Peyer's patch (tissue), 4 donors: ENCODE measurements at regions not wholly inside any gene's neighbourhood (a gene's known extent, or its start where the extent isn't known, plus 50 kb on each side); places are given as distances from the start of the nearest gene placed in this dataset.

Experiments
- CTCF ChIP-seq, 6 experiments: fragments of 450-650 bp in 4 of 6; fragments of 200-600 bp in 2 of 6; sonication (generic) in 1 of 6; IDR thresholded peaks; one replicate each; pipeline ENCODE4 v1.5.1; 2017 to 2019; ENCODE audit warnings: antibody characterized with exemption in 6 of 6, mild to moderate bottlenecking in 3 of 6, moderate library complexity in 1 of 6
- POLR2A ChIP-seq, 2 donors: fragments of 450-650 bp; IDR thresholded peaks; one replicate each; pipeline ENCODE4 v1.5.1; 2017; ENCODE audit warnings: antibody characterized with exemption in 2 of 2, mild to moderate bottlenecking in 2 of 2, moderate library complexity in 2 of 2

GRCh38 chr1:58898739-58899586 lies 115.1 kb upstream of the JUN start:
- TF ChIP-seq CTCF (IDR thresholded peaks at IDR 0.05) (no peak), POLR2A (IDR thresholded peaks at IDR 0.05) (peak in 1 of 2 donors; percentile 8)
